ENCODE measurements at regions not wholly inside any gene's neighbourhood (a gene's known extent, or its start where the extent isn't known, plus 50 kb on each side); places are given as distances from the start of the nearest gene placed in this dataset.
A peak's percentile ranks its signal among the peaks of the same experiment; 100 is the strongest.

- H3K4me3 ChIP-seq (ENCODE audit: control insufficient read depth in 2 of 3, extremely low read depth in 1 of 3, insufficient read depth in 2 of 3, low read depth in 1 of 3, low read length in 3 of 3) = no peak overlapping the region
- no peaks in the 10 kb centered on the region for H3K79me2 ChIP-seq (ENCODE audit: control insufficient read depth, insufficient read depth, low read length)
- TF ChIP-seq CTCF (optimal IDR thresholded peaks at IDR 0.05 in 1 of 3, IDR thresholded peaks at IDR 0.05 in 1 of 3, conservative IDR thresholded peaks at IDR 0.05 in 1 of 3; ENCODE audit: extremely low read depth in 1 of 3, insufficient read depth in 2 of 3, low read length in 3 of 3) = no peak
- no peak for TF ChIP-seq EZH2 (IDR thresholded peaks at IDR 0.05; ENCODE audit: low read length)
- DNase-seq (ENCODE audit: low read depth, low spot score) (no peak), FAIRE-seq (peak; percentile 81)
- peaks cover 7% of the 10 kb centered on the region for H3K4me1 ChIP-seq (ENCODE audit: control insufficient read depth, extremely low read depth, insufficient read depth, low read length)
- no peak overlapping the region for H3K9ac ChIP-seq (ENCODE audit: control insufficient read depth, extremely low read depth, insufficient read depth, low read length)
- dilution Hi-C loops (cut with MboI; ENCODE audit: extremely low pct_ligation_motif_present, low sequenced_read_pairs) = no loop called here
- H4K20me1 ChIP-seq (ENCODE audit: control insufficient read depth, extremely low read depth, insufficient read depth, low read length) = no peaks in the 10 kb centered on the region
- H3K4me2 ChIP-seq (ENCODE audit: control insufficient read depth, extremely low read depth, insufficient read depth, low read depth, low read length) = no peak overlapping the region
- H3K9me1 ChIP-seq (ENCODE audit: control insufficient read depth, extremely low read depth, insufficient read depth, low read length) = no peaks in the 10 kb centered on the region
- H3K27me3 ChIP-seq (ENCODE audit: control insufficient read depth, extremely low read depth, insufficient read depth, low read length) = peaks cover 13% of the 10 kb centered on the region
- H3K9me3 ChIP-seq (ENCODE audit: control insufficient read depth, low read depth, low read length) = no peaks in the 10 kb centered on the region
- no peaks in the 10 kb centered on the region for H3K36me3 ChIP-seq (ENCODE audit: control insufficient read depth in 2 of 2, extremely low read depth in 1 of 2, insufficient read depth in 2 of 2, low read length in 2 of 2)
- no peak overlapping the region for H3K27ac ChIP-seq (ENCODE audit: control insufficient read depth, insufficient read depth, low read length)
- H2AFZ ChIP-seq (ENCODE audit: control insufficient read depth, low read length) = no peak overlapping the region
Measured at GRCh38 chr9:113690055-113690740, 185.9 kb upstream of the ZNF618 start.

GRCh38 chr9:113692256-113692655, 183.9 kb upstream of the ZNF618 start:
- dilution Hi-C loops (cut with MboI; ENCODE audit: extremely low pct_ligation_motif_present, low sequenced_read_pairs) = no loop called here
- H3K4me3 ChIP-seq (ENCODE audit: control insufficient read depth in 2 of 3, extremely low read depth in 1 of 3, insufficient read depth in 2 of 3, low read depth in 1 of 3, low read length in 3 of 3) = no peak overlapping the region
- no peaks in the 10 kb centered on the region for H3K9me3 ChIP-seq (ENCODE audit: control insufficient read depth, low read depth, low read length)

More at GRCh38 chr9:113692256-113692655, 183.9 kb upstream of the ZNF618 start:
- Histone ChIP-seq H3K9me1 (ENCODE audit: control insufficient read depth, extremely low read depth, insufficient read depth, low read length) (no peaks in the 10 kb centered on the region), H3K79me2 (ENCODE audit: control insufficient read depth, insufficient read depth, low read length) (no peaks in the 10 kb centered on the region), H3K36me3 (ENCODE audit: control insufficient read depth in 2 of 2, extremely low read depth in 1 of 2, insufficient read depth in 2 of 2, low read length in 2 of 2) (no peaks in the 10 kb centered on the region), H4K20me1 (ENCODE audit: control insufficient read depth, extremely low read depth, insufficient read depth, low read length) (no peaks in the 10 kb centered on the region), H3K4me1 (ENCODE audit: control insufficient read depth, extremely low read depth, insufficient read depth, low read length) (peaks cover 14% of the 10 kb centered on the region), H3K9ac (ENCODE audit: control insufficient read depth, extremely low read depth, insufficient read depth, low read length) (no peak overlapping the region), H2AFZ (ENCODE audit: control insufficient read depth, low read length) (no peak overlapping the region), H3K4me2 (ENCODE audit: control insufficient read depth, extremely low read depth, insufficient read depth, low read depth, low read length) (no peak overlapping the region), H3K27ac (ENCODE audit: control insufficient read depth, insufficient read depth, low read length) (no peak overlapping the region), H3K27me3 (ENCODE audit: control insufficient read depth, extremely low read depth, insufficient read depth, low read length) (peaks cover 12% of the 10 kb centered on the region)
- FAIRE-seq (no peak), DNase-seq (ENCODE audit: low read depth, low spot score) (no peak)
- TF ChIP-seq EZH2 (IDR thresholded peaks at IDR 0.05; ENCODE audit: low read length) = no peak
- no peak for TF ChIP-seq CTCF (optimal IDR thresholded peaks at IDR 0.05 in 1 of 3, IDR thresholded peaks at IDR 0.05 in 1 of 3, conservative IDR thresholded peaks at IDR 0.05 in 1 of 3; ENCODE audit: extremely low read depth in 1 of 3, insufficient read depth in 2 of 3, low read length in 3 of 3)

Measured in keratinocyte (primary cell).